ENCODE measurements at regions not wholly inside any gene's neighbourhood (a gene's known extent, or its start where the extent isn't known, plus 50 kb on each side); places are given as distances from the start of the nearest gene placed in this dataset.

GRCh38 chr10:3886641-3887251 lies 101.7 kb upstream of the KLF6 start (continued):
- no peak for TF ChIP-seq ZNF280A (IDR thresholded peaks at IDR 0.05; ENCODE audit: low read depth, partially characterized antibody)
- no peak for TF ChIP-seq GABPB1 (CRISPR knock-in tag; IDR thresholded peaks at IDR 0.05)
- no peak for TF ChIP-seq CREB3L1 (IDR thresholded peaks at IDR 0.05; ENCODE audit: borderline replicate concordance, low read depth)
- TF ChIP-seq POLR2AphosphoS2 (IDR thresholded peaks at IDR 0.05; ENCODE audit: low read length) = no peak
- TF ChIP-seq NR0B1 (IDR thresholded peaks at IDR 0.05; ENCODE audit: partially characterized antibody) = no peak
- no peak for TF ChIP-seq NEUROD1 (IDR thresholded peaks at IDR 0.05; ENCODE audit: borderline replicate concordance, low read depth, low read length, partially characterized antibody)
- no peak for TF ChIP-seq MCM2 (IDR thresholded peaks at IDR 0.05; ENCODE audit: low read depth)
- no peak for TF ChIP-seq ZNF23 (CRISPR knock-in tag; IDR thresholded peaks at IDR 0.05)
- 0 out of 2 replicates have a peak, but pooled peaks have one; percentile 11 for TF ChIP-seq DDX20 (tag; IDR thresholded peaks at IDR 0.05; ENCODE audit: low read depth)
- peak; percentile 72 for TF ChIP-seq CREM (IDR thresholded peaks at IDR 0.05; ENCODE audit: low read depth)
- peak; percentile 29; the same call in 1 of the 2 replicates for TF ChIP-seq GABPA (tag; conservative IDR thresholded peaks at IDR 0.05; ENCODE audit: low read depth)
- no peak for TF ChIP-seq ZNF184 (CRISPR knock-in tag; IDR thresholded peaks at IDR 0.05)
- no peak for TF ChIP-seq TAF7 (tag; IDR thresholded peaks at IDR 0.05)
- no peak for TF ChIP-seq ATF1 (CRISPR knock-in tag; IDR thresholded peaks at IDR 0.05)
- TF ChIP-seq ATF1 (tag; IDR thresholded peaks at IDR 0.05) = peak; percentile 63
- no peak for TF ChIP-seq ZNF24 (IDR thresholded peaks at IDR 0.05)
- peak; percentile 51 for TF ChIP-seq ATF7 (IDR thresholded peaks at IDR 0.05)
- TF ChIP-seq ZMIZ1 (IDR thresholded peaks at IDR 0.05; ENCODE audit: low read depth in 2 of 2, low read length in 2 of 2) = no peak
- no peak for TF ChIP-seq SIRT6 (IDR thresholded peaks at IDR 0.05; ENCODE audit: low read depth, low read length)
- TF ChIP-seq HNRNPH1 (optimal IDR thresholded peaks at IDR 0.05; ENCODE audit: low read depth, low read length) = no peak
- TF ChIP-seq ATF2 (CRISPR knock-in tag; IDR thresholded peaks at IDR 0.05) = no peak

Data from K562 (cell line).